Colonic mucosa (tissue), 4 donors: ENCODE measurements at regions not wholly inside any gene's neighbourhood (a gene's known extent, or its start where the extent isn't known, plus 50 kb on each side); places are given as distances from the start of the nearest gene placed in this dataset.

ENCODE experiments used
- DNase-seq: peaks from one replicate; pipeline ENCODE4 v3.0.0-alpha.2; 2020
- H3K27ac ChIP-seq: fragments of 200-600 bp; one replicate; pipeline ENCODE4 v1.8.0; 2021
- H3K27me3 ChIP-seq: fragments of 200-600 bp; one replicate; pipeline ENCODE4 v1.8.0; 2021
- H3K36me3 ChIP-seq: fragments of 200-600 bp; one replicate; pipeline ENCODE4 v1.8.0; 2021
- H3K4me1 ChIP-seq: fragments of 200-600 bp; one replicate; pipeline ENCODE4 v1.8.0; 2021; ENCODE audit warnings: mild to moderate bottlenecking
- H3K4me3 ChIP-seq: fragments of 200-600 bp; one replicate; pipeline ENCODE4 v1.8.0; 2021
- H3K9ac ChIP-seq, 2 donors: one replicate each; pipeline ENCODE4 v1.7.0; 2013; ENCODE audit warnings: control low read depth in 2 of 2, low read depth in 2 of 2, low read length in 2 of 2
- H3K9me3 ChIP-seq: fragments of 200-600 bp; one replicate; pipeline ENCODE4 v1.8.0; 2021
- CTCF ChIP-seq: fragments of 200-600 bp; IDR thresholded peaks from one replicate; pipeline ENCODE4 v1.8.0; 2022; ENCODE audit warnings: antibody characterized with exemption, mild to moderate bottlenecking
- intact Hi-C: fragments of 100-400 bp; cut with DNase I; formaldehyde crosslinking; loops from one replicate; pipeline ENCODE4 v1.14.1; 2022
- donor health status: healthy.
- donor health status: DM: no; HTN: no; CAD: no.
- donor health status: DM: no; HTN: no; CAD: no.

GRCh38 chr6:151716526-151716932 is 91.0 kb upstream of the ESR1 start:
- no peak for DNase-seq
- intact Hi-C loops = no loop called here
- H3K36me3 ChIP-seq = no peaks in the 10 kb centered on the region
- H3K9me3 ChIP-seq = no peaks in the 10 kb centered on the region
- TF ChIP-seq CTCF = no peak
- H3K4me3 ChIP-seq = no peak overlapping the region
- H3K27ac ChIP-seq = no peak overlapping the region
- H3K4me1 ChIP-seq = no peaks in the 10 kb centered on the region
- no peak overlapping the region for H3K9ac ChIP-seq
- no peaks in the 10 kb centered on the region for H3K27me3 ChIP-seq

GRCh38 chr6:151719070-151719469 is 88.4 kb upstream of the ESR1 start:
- Histone ChIP-seq H3K4me1 (no peaks in the 10 kb centered on the region), H3K9me3 (no peaks in the 10 kb centered on the region), H3K36me3 (no peaks in the 10 kb centered on the region), H3K27me3 (no peaks in the 10 kb centered on the region), H3K9ac (no peak overlapping the region), H3K4me3 (no peak overlapping the region), H3K27ac (no peak overlapping the region)
- DNase-seq = no peak
- intact Hi-C loops = no loop called here
- TF ChIP-seq CTCF = no peak

GRCh38 chr6:151721146-151721545 is 86.3 kb upstream of the ESR1 start:
- no peak for DNase-seq
- no peak for TF ChIP-seq CTCF
- H3K36me3 ChIP-seq = no peaks in the 10 kb centered on the region
- H3K27ac ChIP-seq = no peak overlapping the region
- H3K9me3 ChIP-seq = no peaks in the 10 kb centered on the region
- intact Hi-C loops = no loop called here
- H3K9ac ChIP-seq = no peak overlapping the region
- H3K4me3 ChIP-seq = no peak overlapping the region
- no peaks in the 10 kb centered on the region for H3K4me1 ChIP-seq
- no peaks in the 10 kb centered on the region for H3K27me3 ChIP-seq

GRCh38 chr6:151721671-151722070 is 85.8 kb upstream of the ESR1 start:
- Histone ChIP-seq H3K9me3 (no peaks in the 10 kb centered on the region), H3K4me1 (no peaks in the 10 kb centered on the region), H3K4me3 (no peak overlapping the region), H3K27me3 (no peaks in the 10 kb centered on the region), H3K9ac (no peak overlapping the region), H3K36me3 (no peaks in the 10 kb centered on the region), H3K27ac (no peak overlapping the region)
- intact Hi-C loops = no loop called here
- no peak for TF ChIP-seq CTCF
- no peak for DNase-seq

GRCh38 chr6:151722342-151722741 is 85.1 kb upstream of the ESR1 start:
- no peaks in the 10 kb centered on the region for H3K36me3 ChIP-seq
- TF ChIP-seq CTCF = no peak
- no peaks in the 10 kb centered on the region for H3K27me3 ChIP-seq
- H3K9ac ChIP-seq = no peak overlapping the region
- no peak for DNase-seq
- no peak overlapping the region for H3K27ac ChIP-seq
- intact Hi-C loops = no loop called here
- H3K4me1 ChIP-seq = no peaks in the 10 kb centered on the region
- H3K4me3 ChIP-seq = no peak overlapping the region
- H3K9me3 ChIP-seq = no peaks in the 10 kb centered on the region

- no peak overlapping the region for H3K27ac ChIP-seq
- H3K9me3 ChIP-seq = no peaks in the 10 kb centered on the region
- H3K4me1 ChIP-seq = no peaks in the 10 kb centered on the region
- H3K9ac ChIP-seq = no peak overlapping the region
- H3K4me3 ChIP-seq = no peak overlapping the region
- H3K27me3 ChIP-seq = no peaks in the 10 kb centered on the region
- no peaks in the 10 kb centered on the region for H3K36me3 ChIP-seq
- no peak for DNase-seq
- intact Hi-C loops = no loop called here
- TF ChIP-seq CTCF = no peak
Measured at GRCh38 chr6:151723152-151723551, 84.3 kb upstream of the ESR1 start.
